ENCODE measurements at regions not wholly inside any gene's neighbourhood (a gene's known extent, or its start where the extent isn't known, plus 50 kb on each side); places are given as distances from the start of the nearest gene placed in this dataset.

DNA sequence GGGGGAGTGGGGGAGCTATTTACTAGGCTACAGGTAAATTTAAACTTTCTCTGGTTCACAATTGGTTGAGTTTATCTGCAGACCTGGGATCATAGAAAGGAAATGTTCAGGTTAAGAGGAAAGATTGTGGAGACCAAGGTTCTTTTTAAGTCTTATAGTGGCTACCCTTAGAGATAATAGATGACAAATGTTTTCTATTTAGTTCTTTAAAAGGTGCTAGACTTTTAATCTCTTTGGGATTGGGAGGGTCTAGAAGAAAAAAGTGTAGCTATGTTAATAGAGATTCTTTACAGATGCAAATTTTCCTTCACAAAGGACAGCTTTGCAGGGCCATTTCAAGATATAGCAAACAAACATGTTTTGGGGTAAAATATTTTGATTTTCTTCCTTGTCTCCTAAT is 76.0 kb downstream of the TEX13C start:
- DNase-seq (ENCODE audit: low spot score) = no peak
- H3K4me3 ChIP-seq = no peak overlapping the region
- H3K27ac ChIP-seq = no peak overlapping the region
- TF ChIP-seq, protein P1, sequence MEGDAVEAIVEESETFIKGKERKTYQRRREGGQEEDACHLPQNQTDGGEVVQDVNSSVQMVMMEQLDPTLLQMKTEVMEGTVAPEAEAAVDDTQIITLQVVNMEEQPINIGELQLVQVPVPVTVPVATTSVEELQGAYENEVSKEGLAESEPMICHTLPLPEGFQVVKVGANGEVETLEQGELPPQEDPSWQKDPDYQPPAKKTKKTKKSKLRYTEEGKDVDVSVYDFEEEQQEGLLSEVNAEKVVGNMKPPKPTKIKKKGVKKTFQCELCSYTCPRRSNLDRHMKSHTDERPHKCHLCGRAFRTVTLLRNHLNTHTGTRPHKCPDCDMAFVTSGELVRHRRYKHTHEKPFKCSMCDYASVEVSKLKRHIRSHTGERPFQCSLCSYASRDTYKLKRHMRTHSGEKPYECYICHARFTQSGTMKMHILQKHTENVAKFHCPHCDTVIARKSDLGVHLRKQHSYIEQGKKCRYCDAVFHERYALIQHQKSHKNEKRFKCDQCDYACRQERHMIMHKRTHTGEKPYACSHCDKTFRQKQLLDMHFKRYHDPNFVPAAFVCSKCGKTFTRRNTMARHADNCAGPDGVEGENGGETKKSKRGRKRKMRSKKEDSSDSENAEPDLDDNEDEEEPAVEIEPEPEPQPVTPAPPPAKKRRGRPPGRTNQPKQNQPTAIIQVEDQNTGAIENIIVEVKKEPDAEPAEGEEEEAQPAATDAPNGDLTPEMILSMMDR (IDR thresholded peaks at IDR 0.05) = no peak

DNA sequence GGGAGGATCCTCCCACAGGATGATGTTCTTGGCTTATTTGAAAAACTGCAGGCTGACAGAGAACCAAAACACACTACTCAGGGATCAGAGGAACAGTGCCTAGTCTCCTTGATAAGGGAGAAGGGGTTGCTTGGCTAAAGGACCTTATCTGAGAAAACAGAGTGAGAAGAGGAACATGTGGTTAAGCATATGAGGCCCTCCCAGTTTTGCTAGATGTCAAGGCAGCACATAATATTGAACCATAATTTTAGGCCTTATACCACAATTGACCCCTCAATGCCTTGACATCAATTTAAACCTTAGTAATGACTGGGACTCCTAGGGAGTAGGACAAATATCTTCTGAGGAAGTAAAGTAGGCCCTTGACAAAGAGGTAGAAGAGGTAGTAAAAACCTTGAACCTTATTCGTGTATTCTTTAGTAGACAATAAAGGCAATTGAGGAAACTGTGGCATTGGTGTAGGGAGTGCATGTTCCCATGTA is 79.3 kb downstream of the TEX13C start:
- no peak overlapping the region for H3K4me3 ChIP-seq
- TF ChIP-seq, protein P1 (IDR thresholded peaks at IDR 0.05) = no peak
- no peak for DNase-seq (ENCODE audit: low spot score)
- H3K27ac ChIP-seq = no peak overlapping the region

DNA sequence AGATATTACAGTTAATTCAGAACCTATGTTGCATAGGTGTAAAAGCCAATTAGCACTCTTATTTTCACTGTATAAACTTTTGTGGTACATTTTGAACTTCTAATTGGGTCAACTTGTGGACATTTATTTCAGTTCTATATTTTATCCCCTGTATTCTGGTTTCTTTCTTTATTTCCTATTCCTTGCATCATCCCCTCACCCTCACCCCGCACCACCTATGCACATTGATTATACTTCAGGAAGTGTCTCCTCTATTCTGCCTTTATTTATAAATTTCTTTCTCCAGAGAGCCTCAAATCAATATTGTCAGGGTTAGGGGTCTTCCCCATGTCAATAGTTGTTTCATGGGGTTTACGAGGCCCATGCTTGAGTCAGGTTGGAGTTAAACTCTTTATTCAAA is 83.1 kb downstream of the TEX13C start:
- Histone ChIP-seq H3K27ac (no peak overlapping the region), H3K4me3 (no peak overlapping the region)
- DNase-seq (ENCODE audit: low spot score) = no peak
- TF ChIP-seq, protein P1 (IDR thresholded peaks at IDR 0.05) = no peak

DNA sequence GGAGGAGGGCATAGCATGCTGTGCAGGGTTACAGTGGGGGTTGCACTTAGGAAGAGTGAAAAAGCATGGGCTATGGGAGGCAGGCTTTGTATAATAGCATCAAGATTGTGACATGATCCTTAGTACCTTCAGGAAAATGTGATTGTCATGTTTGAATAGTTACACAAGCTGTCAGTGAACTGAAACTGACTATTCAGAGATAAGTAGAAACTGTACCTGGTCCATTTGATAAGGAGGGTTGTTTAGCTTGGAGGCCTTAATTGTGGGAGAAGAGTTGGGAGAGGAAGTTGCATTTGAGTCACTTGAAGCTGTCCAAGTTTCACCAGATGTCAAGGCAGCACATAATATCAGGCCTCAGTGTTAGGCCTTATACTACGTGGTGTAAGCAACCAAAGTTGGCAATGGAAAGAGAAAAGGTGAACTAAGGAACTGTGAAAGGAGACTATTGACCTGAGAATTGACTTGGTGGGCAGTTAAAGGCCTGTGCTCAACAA is 85.0 kb downstream of the TEX13C start:
- no peak for DNase-seq (ENCODE audit: low spot score)
- no peak overlapping the region for H3K27ac ChIP-seq
- TF ChIP-seq, protein P1 (IDR thresholded peaks at IDR 0.05) = no peak
- H3K4me3 ChIP-seq = no peak overlapping the region

DNA sequence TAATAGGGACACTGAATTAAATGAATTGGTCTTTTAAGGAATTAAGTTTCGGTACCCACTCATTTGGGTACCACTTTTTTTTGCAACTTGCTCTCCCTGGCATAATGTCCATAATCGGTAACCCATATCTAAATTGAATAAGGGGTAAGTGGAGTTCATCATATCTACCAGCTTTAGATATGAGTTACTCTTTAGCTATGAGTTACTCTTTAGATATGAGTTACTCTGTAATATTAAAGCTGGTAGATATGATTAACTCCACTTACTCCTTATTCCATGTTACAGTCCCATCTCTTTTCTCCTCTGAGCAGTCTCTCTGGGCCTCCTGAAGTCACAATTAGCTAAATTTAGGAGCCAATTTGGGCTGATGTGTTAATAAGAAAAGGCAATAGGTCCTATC is 85.7 kb downstream of the TEX13C start:
- no peak overlapping the region for H3K27ac ChIP-seq
- no peak overlapping the region for H3K4me3 ChIP-seq
- no peak for DNase-seq (ENCODE audit: low spot score)
- TF ChIP-seq, protein P1 (IDR thresholded peaks at IDR 0.05) = no peak

DNA sequence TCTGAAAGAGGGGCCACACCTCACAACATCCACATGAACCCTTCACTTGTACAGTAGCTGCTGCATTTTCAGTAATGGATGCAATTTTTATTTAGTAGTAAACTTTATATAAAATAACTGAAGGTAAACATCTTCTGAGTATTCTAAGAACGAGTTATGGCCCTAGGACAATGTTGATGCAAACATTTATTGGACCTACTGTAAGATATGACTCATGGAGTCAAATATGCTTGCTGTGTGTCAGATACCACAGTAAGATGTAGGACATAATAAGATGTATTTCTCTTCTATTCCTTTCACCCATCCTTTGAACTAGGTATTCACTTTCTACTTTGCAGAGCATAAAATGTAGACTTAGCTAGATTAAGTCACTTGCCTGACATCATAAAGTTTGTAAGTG is 87.6 kb downstream of the TEX13C start:
- TF ChIP-seq, protein P1 (IDR thresholded peaks at IDR 0.05) = no peak
- DNase-seq (ENCODE audit: low spot score) = no peak
- Histone ChIP-seq H3K4me3 (no peak overlapping the region), H3K27ac (no peak overlapping the region)

DNA sequence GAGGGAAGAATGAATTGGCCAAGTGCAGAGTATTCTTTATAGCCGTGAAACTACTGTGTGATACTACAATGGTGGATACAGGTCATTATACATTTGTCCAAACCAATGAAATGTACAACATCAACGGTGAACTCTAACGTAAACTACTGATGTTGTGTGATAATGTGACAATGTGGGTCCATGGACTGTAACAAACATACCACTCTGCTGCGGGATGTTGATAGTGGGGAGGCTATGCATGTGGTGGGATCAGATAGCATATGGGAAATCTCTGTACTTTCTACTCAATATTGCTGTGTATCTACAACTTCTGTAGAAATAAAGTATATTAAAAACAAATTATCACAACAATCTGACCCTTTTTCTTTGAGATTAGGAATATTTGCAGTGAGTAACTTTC is 101.1 kb downstream of the TEX13C start:
- no peak overlapping the region for H3K4me3 ChIP-seq
- no peak for DNase-seq (ENCODE audit: low spot score)
- TF ChIP-seq, protein P1 (IDR thresholded peaks at IDR 0.05) = no peak
- H3K27ac ChIP-seq = no peak overlapping the region

Data from coronary artery (tissue), 2 donors.